Ishikawa (cell line): ENCODE measurements at regions not wholly inside any gene's neighbourhood (a gene's known extent, or its start where the extent isn't known, plus 50 kb on each side); places are given as distances from the start of the nearest gene placed in this dataset.

Experiments
- EGR1 ChIP-seq: IDR thresholded peaks from 2 replicates; pipeline ENCODE4 v1.6.1; 2012
- EP300 ChIP-seq: IDR thresholded peaks from 2 replicates; pipeline ENCODE4 v1.6.1; 2012; ENCODE audit warnings: borderline replicate concordance
- NFIC ChIP-seq: IDR thresholded peaks from 2 replicates; pipeline ENCODE4 v1.6.1; 2012
- ZBTB7A ChIP-seq: IDR thresholded peaks from 2 replicates; pipeline ENCODE4 v1.6.1; 2012; ENCODE audit warnings: low read depth
- TF ChIP-seq, protein P1 (sequence below): IDR thresholded peaks from 2 replicates; pipeline ENCODE4 v1.6.1; 2012; ENCODE audit warnings: low read depth, mild to moderate bottlenecking
- TF ChIP-seq, protein P2 (sequence below): IDR thresholded peaks from 2 replicates; pipeline ENCODE4 v1.6.1; 2012

DNA sequence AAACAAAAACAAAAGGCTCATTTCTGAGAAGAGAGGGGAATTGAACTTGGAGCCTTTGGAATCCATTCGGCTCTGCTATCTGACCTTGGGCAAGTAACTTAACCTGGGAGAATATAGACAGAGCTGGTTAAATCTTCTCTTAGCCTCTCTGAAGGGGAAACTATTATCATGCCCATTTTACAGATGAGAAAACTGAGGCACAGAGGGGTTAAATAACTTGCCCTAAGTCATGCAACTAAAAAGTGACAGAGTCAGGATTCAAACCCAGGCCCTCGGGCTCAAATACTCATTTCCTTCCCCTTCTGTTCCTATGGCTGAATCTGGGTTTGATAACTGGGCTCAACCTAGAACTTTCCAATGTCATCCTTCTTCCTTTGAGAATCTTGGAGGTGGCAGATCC lies 291.3 kb upstream of the MSX2 start:
- TF ChIP-seq NFIC (no peak), ZBTB7A (no peak), EGR1 (no peak), EP300 (no peak)
- TF ChIP-seq, protein P1, sequence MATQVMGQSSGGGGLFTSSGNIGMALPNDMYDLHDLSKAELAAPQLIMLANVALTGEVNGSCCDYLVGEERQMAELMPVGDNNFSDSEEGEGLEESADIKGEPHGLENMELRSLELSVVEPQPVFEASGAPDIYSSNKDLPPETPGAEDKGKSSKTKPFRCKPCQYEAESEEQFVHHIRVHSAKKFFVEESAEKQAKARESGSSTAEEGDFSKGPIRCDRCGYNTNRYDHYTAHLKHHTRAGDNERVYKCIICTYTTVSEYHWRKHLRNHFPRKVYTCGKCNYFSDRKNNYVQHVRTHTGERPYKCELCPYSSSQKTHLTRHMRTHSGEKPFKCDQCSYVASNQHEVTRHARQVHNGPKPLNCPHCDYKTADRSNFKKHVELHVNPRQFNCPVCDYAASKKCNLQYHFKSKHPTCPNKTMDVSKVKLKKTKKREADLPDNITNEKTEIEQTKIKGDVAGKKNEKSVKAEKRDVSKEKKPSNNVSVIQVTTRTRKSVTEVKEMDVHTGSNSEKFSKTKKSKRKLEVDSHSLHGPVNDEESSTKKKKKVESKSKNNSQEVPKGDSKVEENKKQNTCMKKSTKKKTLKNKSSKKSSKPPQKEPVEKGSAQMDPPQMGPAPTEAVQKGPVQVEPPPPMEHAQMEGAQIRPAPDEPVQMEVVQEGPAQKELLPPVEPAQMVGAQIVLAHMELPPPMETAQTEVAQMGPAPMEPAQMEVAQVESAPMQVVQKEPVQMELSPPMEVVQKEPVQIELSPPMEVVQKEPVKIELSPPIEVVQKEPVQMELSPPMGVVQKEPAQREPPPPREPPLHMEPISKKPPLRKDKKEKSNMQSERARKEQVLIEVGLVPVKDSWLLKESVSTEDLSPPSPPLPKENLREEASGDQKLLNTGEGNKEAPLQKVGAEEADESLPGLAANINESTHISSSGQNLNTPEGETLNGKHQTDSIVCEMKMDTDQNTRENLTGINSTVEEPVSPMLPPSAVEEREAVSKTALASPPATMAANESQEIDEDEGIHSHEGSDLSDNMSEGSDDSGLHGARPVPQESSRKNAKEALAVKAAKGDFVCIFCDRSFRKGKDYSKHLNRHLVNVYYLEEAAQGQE, result no peak
- TF ChIP-seq, protein P2, sequence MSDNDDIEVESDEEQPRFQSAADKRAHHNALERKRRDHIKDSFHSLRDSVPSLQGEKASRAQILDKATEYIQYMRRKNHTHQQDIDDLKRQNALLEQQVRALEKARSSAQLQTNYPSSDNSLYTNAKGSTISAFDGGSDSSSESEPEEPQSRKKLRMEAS, result no peak
